ENCODE measurements at regions not wholly inside any gene's neighbourhood (a gene's known extent, or its start where the extent isn't known, plus 50 kb on each side); places are given as distances from the start of the nearest gene placed in this dataset.

- Histone ChIP-seq H4K5ac (ENCODE audit: insufficient read length, low read depth, low read length) (no peak overlapping the region), H3K27me3 (ENCODE audit: insufficient read depth, low read length) (no peaks in the 10 kb centered on the region), H3K23ac (ENCODE audit: insufficient read length, low read depth, low read length) (no peak overlapping the region), H2BK12ac (ENCODE audit: insufficient read length, low read depth, low read length) (no peak overlapping the region), H3K56ac (ENCODE audit: insufficient read length, low read depth, low read length) (no peak overlapping the region), H3K4me2 (ENCODE audit: insufficient read depth, insufficient read length, low read length) (no peak overlapping the region), H3K9ac (ENCODE audit: extremely low read depth, insufficient read length, low read length) (no peak overlapping the region), H3K14ac (ENCODE audit: insufficient read depth, low read length) (no peak overlapping the region), H3K18ac (ENCODE audit: insufficient read length, low read depth, low read length) (no peak overlapping the region), H3K27ac (ENCODE audit: insufficient read length, low read depth, low read length) (no peak overlapping the region), H3K4me1 (ENCODE audit: insufficient read depth, low read length) (peaks cover 8% of the 10 kb centered on the region; the same call in 1 of the 2 replicates), H2AK5ac (ENCODE audit: insufficient read length, low read length) (no peak overlapping the region), H2BK5ac (ENCODE audit: insufficient read length, low read length) (no peak overlapping the region), H3T11ph (ENCODE audit: low read length) (no peak overlapping the region), H2AFZ (ENCODE audit: low read length) (no peak overlapping the region), H2BK20ac (ENCODE audit: low read depth, low read length, poor library complexity, severe bottlenecking) (no peak overlapping the region), H4K8ac (replicated peaks; ENCODE audit: insufficient read length, low read depth, low read length) (no peak overlapping the region), H4K20me1 (ENCODE audit: control insufficient read depth, insufficient read depth, insufficient read length) (no peaks in the 10 kb centered on the region), H3K9me3 (ENCODE audit: control insufficient read depth, low read depth, low read length) (no peaks in the 10 kb centered on the region), H2BK120ac (ENCODE audit: low read depth, low read length, poor library complexity, severe bottlenecking) (no peak overlapping the region), H3K23me2 (ENCODE audit: insufficient read length, low read depth, low read length, poor library complexity, severe bottlenecking) (no peaks in the 10 kb centered on the region), H3K79me2 (ENCODE audit: insufficient read depth, low read length) (no peaks in the 10 kb centered on the region), H3K4ac (ENCODE audit: low read depth, low read length) (no peak overlapping the region), H4K91ac (ENCODE audit: insufficient read length, low read depth, low read length) (no peak overlapping the region), H3K79me1 (ENCODE audit: insufficient read depth, low read depth, low read length, poor library complexity, severe bottlenecking) (no peaks in the 10 kb centered on the region), H2BK15ac (ENCODE audit: low read depth, low read length) (no peak overlapping the region)
- no peak for DNase-seq
- no peaks in the 10 kb centered on the region; a peak in 1 of 5 replicates for H3K9me3 Mint-ChIP-seq
- TF ChIP-seq CTCF (conservative IDR thresholded peaks at IDR 0.05): no peak
- peaks cover 10% of the 10 kb centered on the region for H3K27me3 Mint-ChIP-seq (ENCODE audit: low read depth)
- H3K4me1 Mint-ChIP-seq: peaks cover 27 to 40% of the 10 kb centered on the region in 2 experiments
- H3K4me3 Mint-ChIP-seq: no peak overlapping the region
- no peaks in the 10 kb centered on the region for H3K36me3 Mint-ChIP-seq (ENCODE audit: insufficient read depth in 1 of 3, low read depth in 3 of 3)
- H3K27ac Mint-ChIP-seq: no peak overlapping the region
- WGBS (ENCODE audit: extremely low coverage, insufficient read length, low lambda C conversion rate): no CpG with 5 or more reads among the region's 7 CpGs
These were observed 388.6 kb downstream of the MN1 start for GRCh38 chr22:27412866-27413445.
